Left ventricle myocardium inferior (tissue), 1 donor: ENCODE measurements at regions not wholly inside any gene's neighbourhood (a gene's known extent, or its start where the extent isn't known, plus 50 kb on each side); places are given as distances from the start of the nearest gene placed in this dataset.
"Not testable (repeated sequence)": the region's sequence is repeated elsewhere in the genome, so short reads cannot be mapped to it uniquely, and the experiment has no call there.

Experiments used
- DNase-seq: peaks from one replicate; pipeline ENCODE4 v3.0.0-alpha.2; 2020
- H3K27ac ChIP-seq: fragments of 200-600 bp; replicated peaks from 2 replicates; pipeline ENCODE4 v1.8.0; 2021
- H3K27me3 ChIP-seq: fragments of 200-600 bp; 2 replicates; pipeline ENCODE4 v1.8.0; 2021; ENCODE audit warnings: low read depth
- H3K36me3 ChIP-seq: fragments of 200-600 bp; 2 replicates; pipeline ENCODE4 v1.8.0; 2021
- H3K4me1 ChIP-seq: fragments of 200-600 bp; 2 replicates; pipeline ENCODE4 v1.8.0; 2021
- H3K4me3 ChIP-seq: fragments of 200-600 bp; 2 replicates; pipeline ENCODE4 v1.8.0; 2021; ENCODE audit warnings: mild to moderate bottlenecking, moderate library complexity
- H3K9me3 ChIP-seq: fragments of 200-600 bp; replicated peaks from 2 replicates; pipeline ENCODE4 v1.8.0; 2021
- CTCF ChIP-seq: fragments of 200-600 bp; IDR thresholded peaks from 2 replicates; pipeline ENCODE4 v1.8.0; 2021; ENCODE audit warnings: antibody characterized with exemption, mild to moderate bottlenecking, borderline replicate concordance
- intact Hi-C: fragments of 100-400 bp; cut with micrococcal nuclease; formaldehyde crosslinking; loops from one replicate; pipeline ENCODE4 v1.11.0; 2022
- donor health status: DM: no; HTN: yes; CAD: no; lungs with severe emphysema.

GRCh38 chr13:50174630-50175029 is 159.4 kb downstream of the KCNRG start:
- no peaks in the 10 kb centered on the region for H3K36me3 ChIP-seq
- no peak overlapping the region for H3K4me3 ChIP-seq
- H3K9me3 ChIP-seq = no peaks in the 10 kb centered on the region
- no peak for DNase-seq
- H3K27ac ChIP-seq = no peak overlapping the region
- H3K4me1 ChIP-seq = no peaks in the 10 kb centered on the region
- intact Hi-C loops = no loop called here
- TF ChIP-seq CTCF = no peak
- H3K27me3 ChIP-seq = no peaks in the 10 kb centered on the region

DNA sequence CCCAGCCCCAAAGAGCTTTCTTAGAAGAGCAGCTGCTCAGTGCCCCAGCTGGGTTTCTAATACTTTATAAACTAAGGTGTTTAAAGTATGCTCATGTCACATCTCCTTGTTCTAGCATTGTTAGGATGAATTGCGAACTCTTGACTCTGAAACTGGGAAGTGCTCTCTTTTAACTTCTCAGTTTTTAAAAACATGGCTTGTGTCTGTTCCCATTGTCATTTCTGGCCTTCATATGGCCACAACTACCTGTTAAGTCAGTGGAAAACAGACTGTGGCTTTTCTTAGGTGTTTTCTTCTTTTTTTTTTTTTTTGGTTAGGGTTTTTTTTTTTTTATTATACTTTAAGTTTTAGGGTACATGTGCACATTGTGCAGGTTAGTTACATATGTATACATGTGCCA is 164.7 kb downstream of the KCNRG start:
- DNase-seq = no peak
- H3K27ac ChIP-seq = no peak overlapping the region
- H3K4me1 ChIP-seq = no peaks in the 10 kb centered on the region
- no peak overlapping the region for H3K4me3 ChIP-seq
- no peaks in the 10 kb centered on the region for H3K9me3 ChIP-seq
- no peak for TF ChIP-seq CTCF
- H3K36me3 ChIP-seq = no peaks in the 10 kb centered on the region
- intact Hi-C loops = no loop called here
- no peaks in the 10 kb centered on the region for H3K27me3 ChIP-seq

GRCh38 chr13:50185769-50186763 is 170.8 kb downstream of the KCNRG start:
- intact Hi-C loops, DNase-seq, H3K27ac ChIP-seq: not testable (repeated sequence)

GRCh38 chr13:50187352-50188029 is 172.2 kb downstream of the KCNRG start:
- Histone ChIP-seq H3K4me1 (no peaks in the 10 kb centered on the region), H3K9me3 (no peaks in the 10 kb centered on the region), H3K36me3 (no peaks in the 10 kb centered on the region), H3K27ac (no peak overlapping the region), H3K4me3 (no peak overlapping the region), H3K27me3 (no peaks in the 10 kb centered on the region)
- no peak for TF ChIP-seq CTCF
- intact Hi-C loops = no loop called here
- DNase-seq = no peak

More at GRCh38 chr13:50185769-50186763, 170.8 kb downstream of the KCNRG start:
- not testable (repeated sequence) for H3K4me1 ChIP-seq, H3K4me3 ChIP-seq, H3K36me3 ChIP-seq, H3K9me3 ChIP-seq, H3K27me3 ChIP-seq

DNA sequence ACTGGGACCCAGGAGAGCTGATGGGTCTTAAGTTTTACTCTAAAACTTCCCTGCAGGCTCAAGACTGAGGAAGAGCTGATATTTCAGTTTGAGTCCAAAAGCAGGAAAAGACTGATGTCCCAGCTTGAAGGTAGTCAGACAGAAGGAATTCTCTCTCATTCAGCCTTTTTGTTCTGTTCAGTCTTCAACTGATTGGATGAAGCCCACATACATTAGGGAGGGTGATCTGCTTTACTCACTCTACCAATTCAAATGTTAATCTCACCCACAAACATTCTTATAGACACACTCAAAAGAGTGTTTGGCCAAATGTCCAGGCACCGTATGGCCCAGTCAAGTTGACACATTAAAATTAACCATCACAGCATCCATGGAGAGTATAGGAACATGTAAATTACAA is 173.5 kb downstream of the KCNRG start:
- intact Hi-C loops = no loop called here
- H3K36me3 ChIP-seq = no peaks in the 10 kb centered on the region
- no peak for DNase-seq
- H3K9me3 ChIP-seq = no peaks in the 10 kb centered on the region
- H3K27me3 ChIP-seq = no peaks in the 10 kb centered on the region
- no peak for TF ChIP-seq CTCF
- H3K4me1 ChIP-seq = no peaks in the 10 kb centered on the region
- H3K4me3 ChIP-seq = no peak overlapping the region
- no peak overlapping the region for H3K27ac ChIP-seq

GRCh38 chr13:50189450-50189849 is 174.2 kb downstream of the KCNRG start:
- no peaks in the 10 kb centered on the region for H3K27me3 ChIP-seq
- H3K36me3 ChIP-seq = no peaks in the 10 kb centered on the region
- intact Hi-C loops = no loop called here
- no peak overlapping the region for H3K27ac ChIP-seq
- no peak for TF ChIP-seq CTCF
- no peak overlapping the region for H3K4me3 ChIP-seq
- no peaks in the 10 kb centered on the region for H3K4me1 ChIP-seq
- DNase-seq = no peak
- no peaks in the 10 kb centered on the region for H3K9me3 ChIP-seq
